PFSK-1 (cell line): ENCODE measurements at regions not wholly inside any gene's neighbourhood (a gene's known extent, or its start where the extent isn't known, plus 50 kb on each side); places are given as distances from the start of the nearest gene placed in this dataset.

ENCODE experiments used
- POLR2AphosphoS5 ChIP-seq: IDR thresholded peaks from 2 replicates; pipeline ENCODE4 v1.6.1; 2012; ENCODE audit warnings: low read depth, mild to moderate bottlenecking, control low read depth, low read length, moderate library complexity
- REST ChIP-seq, 2 experiments: IDR thresholded peaks; 2 replicates each; pipeline versions ENCODE4 v1.6.1 to v1.8.0; 2011 to 2012; ENCODE audit warnings: low read depth in 2 of 2, low read length in 2 of 2, control low read depth in 1 of 2, inconsistent platforms in 1 of 2, mild to moderate bottlenecking in 1 of 2, moderate library complexity in 1 of 2; ENCODE audit not compliant: insufficient read depth in 1 of 2

- TF ChIP-seq POLR2AphosphoS5 (no peak), REST (IDR thresholded peaks at IDR 0.05; ENCODE audit: insufficient read depth in 1 of 2, low read depth in 2 of 2, low read length in 2 of 2) (no peak)
Measured at GRCh38 chr3:102361101-102361500, 73.7 kb upstream of the ZPLD1 start.
